ELF-1 (cell line): ENCODE measurements at regions not wholly inside any gene's neighbourhood (a gene's known extent, or its start where the extent isn't known, plus 50 kb on each side); places are given as distances from the start of the nearest gene placed in this dataset.

ENCODE experiments used
- DNase-seq: peaks from one replicate; pipeline ENCODE4 v3.0.0-alpha.2; 2016; ENCODE audit warnings: low read depth, low spot score

GRCh38 chr4:13182133-13182532 is 302.0 kb downstream of the RAB28 start:
- DNase-seq = no peak

DNA sequence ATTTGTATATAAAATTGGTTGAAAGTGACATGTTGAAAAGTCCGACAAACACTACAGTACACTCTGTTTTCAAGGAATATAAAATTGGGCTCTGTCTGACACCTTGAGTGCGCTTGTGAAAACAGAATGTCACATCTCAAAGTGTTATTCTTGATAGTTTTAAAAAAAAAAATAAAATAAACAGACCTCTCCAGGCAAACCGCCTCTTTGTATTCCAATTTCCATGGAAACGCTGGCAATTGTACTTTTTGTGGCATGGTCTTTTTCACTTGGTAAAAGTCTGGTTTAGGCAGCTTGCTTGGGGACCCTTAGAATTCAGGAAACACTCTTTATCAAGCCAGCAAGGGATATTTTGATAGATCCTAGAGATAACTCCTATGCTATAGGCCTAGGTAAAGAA is 302.5 kb downstream of the RAB28 start:
- no peak for DNase-seq

- no peak for DNase-seq
These were observed 303.4 kb downstream of the RAB28 start for GRCh38 chr4:13180701-13181100.

DNA sequence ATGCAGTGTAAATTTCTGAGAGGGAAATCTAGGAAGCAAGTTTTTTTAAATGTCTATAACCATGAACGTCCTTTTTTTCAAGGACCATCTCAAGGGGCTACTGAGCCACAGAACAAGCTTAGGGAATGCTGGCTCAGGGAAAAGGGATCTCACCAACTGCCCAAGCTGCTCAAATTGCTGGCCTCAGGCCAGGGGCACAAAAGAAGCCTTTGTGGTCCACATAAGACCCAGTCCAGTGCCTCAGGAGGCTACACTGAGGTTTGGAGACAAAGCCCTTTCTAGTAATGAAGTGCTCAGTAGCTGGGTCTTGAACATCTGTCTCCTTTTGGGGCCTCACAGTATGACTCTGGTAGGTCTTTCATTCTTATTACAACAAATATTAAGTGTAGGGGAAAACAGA is 305.5 kb downstream of the RAB28 start:
- peak; percentile 33 for DNase-seq

- no peak for DNase-seq
These were observed 307.4 kb downstream of the RAB28 start for GRCh38 chr4:13176741-13177142.

DNA sequence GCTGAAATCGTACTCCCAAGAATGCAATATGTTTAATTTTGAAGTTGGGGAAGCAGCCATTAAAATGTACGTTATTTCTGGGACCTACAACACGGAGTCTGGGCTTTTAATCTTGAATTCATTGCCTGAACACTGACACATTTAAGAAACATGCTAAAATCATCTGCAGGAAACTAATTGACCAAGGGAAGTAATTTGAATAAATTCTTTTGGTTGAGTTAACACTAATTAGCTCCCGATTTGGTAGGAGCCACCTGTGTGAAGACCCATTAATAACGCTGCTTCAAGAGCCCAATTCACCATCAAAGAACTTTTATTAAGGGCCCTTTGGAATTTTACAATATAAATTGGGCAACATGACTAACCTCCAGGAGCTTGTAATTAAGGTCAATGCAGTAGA is 309.2 kb downstream of the RAB28 start:
- no peak for DNase-seq

DNA sequence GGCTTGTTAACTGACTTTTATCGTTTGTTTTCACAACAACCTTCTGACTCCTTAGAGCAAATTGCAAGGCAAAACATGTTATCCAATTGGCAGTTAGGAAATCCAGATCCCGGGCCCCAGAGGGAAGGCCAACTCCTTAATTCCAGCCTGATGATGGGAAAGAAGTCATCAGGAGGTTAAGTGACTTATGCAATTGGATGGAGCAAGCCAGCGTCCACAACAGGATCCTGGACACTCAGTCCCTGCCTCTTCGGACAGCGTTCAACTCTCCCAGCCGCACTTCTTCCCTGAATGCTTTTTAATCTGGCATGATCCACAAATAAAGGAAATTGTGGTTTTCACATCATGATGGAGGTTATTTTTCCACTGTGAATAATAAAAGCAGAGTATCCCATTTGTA is 310.1 kb downstream of the RAB28 start:
- peak; percentile 21 for DNase-seq

DNA sequence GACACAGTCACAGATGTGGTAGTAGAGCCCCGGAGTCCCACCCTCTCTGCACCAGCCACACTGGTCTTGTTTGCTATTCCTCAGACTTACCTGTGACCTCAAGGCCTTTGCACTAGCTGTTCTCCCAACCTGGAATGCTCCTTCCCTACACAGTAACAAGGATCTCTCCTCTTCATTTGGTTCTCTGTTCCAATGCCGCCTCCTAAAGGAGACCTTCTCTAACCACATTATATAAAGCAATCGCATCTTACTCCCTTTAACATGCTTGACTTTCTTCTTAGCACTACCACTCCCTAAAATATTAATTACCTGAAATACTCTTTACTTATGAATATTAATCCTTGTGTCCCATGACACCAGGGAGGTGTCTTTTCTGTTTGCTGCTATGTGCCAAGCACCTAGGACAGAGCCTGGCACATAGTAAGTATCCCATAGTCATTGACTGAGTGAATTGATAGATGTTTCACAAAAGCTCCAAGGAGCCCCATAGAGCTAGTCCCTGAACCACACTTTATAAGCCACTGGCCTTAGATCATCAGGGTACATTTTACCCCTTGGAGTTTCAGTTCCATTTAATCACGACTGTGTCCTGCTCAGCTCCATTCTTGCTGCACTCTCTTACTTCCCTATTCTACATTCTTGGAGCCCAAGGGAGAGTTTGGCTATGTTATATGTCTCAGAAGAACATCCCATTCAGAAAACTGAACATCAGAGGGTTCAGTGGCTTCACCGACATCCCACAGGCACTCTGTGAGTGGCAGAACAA is 312.7 kb downstream of the RAB28 start:
- no peak for DNase-seq

GRCh38 chr4:13169731-13170525 is 314.2 kb downstream of the RAB28 start:
- DNase-seq = no peak

DNA sequence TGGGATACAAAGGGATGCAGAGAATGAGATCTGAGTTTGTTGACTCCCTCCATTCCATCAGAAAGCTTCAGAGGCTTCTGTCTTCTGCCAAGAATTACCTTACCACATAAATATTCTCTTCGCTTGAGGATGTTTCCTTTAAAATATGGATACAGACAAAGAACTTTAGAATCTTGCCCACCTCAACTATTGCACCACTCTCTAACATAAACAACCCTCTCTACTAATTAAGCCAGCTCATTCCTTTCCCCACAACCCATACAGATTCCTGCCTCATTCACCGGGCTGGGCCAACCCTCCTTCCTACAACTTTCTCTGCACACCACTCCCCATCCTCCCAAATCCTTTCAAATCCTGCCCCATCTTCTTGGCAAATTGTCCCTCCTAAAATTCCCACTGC is 315.8 kb downstream of the RAB28 start:
- DNase-seq = no peak

DNA sequence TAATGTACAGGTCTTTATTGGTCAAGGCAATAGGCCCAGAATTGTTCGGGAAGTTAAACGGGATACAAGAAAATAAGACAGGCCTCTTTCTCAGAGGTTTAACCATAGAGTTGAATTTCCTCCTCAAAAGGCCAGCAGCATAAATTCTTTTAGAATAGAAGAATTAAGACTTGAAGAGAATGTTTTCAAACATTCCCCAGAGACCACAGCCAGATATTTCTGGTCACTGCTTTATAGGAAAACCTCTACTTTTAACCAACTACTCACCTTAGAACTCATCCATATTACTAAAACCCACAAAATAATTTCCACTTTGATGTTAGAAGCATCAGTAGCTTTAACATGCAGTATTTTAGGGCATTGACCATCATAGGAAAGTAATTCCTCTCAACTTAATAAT is 317.9 kb downstream of the RAB28 start:
- no peak for DNase-seq

DNA sequence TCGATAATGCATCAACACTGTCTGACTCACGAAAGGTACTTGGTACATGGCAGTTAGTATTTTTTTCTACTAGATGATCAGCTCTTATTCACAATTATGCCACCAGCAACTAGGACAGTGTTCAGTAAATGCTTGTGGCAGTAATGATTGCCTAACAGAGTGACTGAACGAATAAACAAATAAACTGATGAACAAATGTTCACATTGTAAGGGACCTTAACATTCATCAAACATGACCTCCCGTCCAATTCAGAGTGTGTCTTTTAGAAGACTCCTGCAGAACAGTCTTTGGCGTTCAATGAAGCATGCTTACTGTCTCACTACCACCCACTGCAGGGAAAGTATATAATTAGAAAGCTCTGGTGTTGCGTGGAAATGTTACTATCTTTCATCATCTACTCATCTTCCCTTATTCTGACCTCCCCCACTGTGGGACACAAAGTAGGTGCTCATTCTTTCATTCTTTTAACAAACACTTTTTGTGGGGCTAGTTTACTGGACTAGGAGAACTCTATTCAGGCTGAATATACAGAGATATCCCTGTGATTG is 319.3 kb downstream of the RAB28 start:
- DNase-seq = no peak

DNA sequence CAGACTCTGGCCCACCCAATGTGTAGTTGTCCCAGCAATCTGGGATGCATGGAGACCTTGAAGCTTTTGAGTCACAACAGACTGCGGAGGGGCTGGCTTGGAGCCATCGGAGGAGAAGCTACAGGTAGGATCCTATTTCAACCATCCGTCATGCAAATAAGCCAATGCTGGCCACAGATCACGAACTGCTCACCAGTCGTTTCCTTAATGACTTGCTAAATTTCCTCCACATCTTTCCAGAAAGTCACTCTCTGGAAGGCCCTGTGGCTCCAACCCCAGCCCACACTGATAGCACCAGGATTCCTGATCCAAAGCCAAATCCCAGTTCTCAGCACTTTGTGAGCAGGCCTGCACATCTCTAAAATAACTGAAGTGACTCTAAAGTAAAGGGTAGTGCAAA is 321.3 kb downstream of the RAB28 start:
- peak; percentile 4 for DNase-seq

GRCh38 chr4:13160920-13161319 is 323.2 kb downstream of the RAB28 start:
- DNase-seq = no peak

DNA sequence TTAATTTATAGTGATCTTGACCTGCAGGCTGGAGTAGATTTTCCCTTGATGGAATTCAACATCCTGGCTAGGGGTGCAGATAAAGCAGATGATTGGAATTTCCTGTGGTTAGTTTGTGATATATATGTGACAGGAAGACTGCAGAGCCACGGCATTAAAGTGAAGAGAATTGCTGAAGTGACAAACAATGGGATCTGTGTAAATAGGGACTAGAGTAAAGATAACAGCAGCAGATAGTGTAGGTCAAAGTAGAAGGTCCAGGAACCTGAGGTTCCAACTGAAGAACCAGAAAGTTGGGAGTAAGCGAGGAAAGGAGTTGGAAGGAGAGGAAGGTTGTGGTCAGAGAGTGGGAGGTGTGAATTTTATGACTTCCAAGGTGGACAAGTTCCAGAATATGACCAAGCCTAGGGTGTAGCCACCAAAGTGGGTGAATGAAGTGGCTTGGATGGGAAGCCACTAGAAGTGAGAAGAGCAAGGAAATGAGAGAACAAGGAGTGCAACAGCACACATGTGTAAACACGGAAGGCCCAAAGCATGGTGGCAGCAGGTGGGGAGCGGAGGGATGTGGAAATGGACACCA is 325.0 kb downstream of the RAB28 start:
- no peak for DNase-seq

- DNase-seq = peak; percentile 13
These were observed 332.9 kb downstream of the RAB28 start for GRCh38 chr4:13151194-13151593.

DNA sequence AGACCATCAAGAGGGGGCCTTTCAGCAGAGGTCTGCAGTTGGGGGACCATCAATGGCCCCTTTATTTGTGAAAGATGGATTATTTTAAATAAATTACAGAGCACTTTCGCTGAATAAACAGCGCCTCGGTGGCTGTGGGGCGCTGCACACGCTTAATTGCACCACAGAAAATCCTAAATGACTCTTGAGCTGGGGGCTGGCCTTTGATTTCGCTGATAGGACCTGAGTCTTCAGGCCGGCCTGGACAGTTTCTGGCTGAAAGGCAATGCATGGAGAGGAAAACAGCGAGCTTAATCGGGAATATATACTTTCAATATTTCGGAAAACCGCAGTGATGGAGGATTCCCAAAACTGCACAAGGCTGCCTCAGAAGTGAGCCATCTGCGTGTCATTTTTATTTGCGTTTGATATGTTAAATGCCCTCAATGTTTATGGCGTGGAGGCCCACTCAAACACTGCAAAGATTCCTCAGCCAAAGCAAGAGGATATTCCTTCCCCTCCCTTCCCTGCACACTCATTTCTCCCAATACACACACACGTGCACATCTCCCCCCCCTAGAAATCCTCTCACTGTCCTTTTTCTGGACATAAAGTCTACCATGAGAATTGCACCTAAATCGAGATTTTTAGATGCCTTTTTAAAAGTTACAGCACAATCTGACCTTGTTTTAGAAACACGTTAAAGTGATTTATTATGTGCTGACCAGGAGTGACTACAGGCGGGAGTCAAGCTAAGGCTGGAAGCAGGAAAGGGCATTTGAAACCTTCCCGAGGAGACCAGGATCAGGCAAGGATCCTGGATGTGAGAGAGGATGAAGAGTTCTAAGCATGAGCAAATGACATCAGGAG is 340.7 kb downstream of the RAB28 start:
- no peak for DNase-seq

GRCh38 chr4:13142726-13143125 is 341.4 kb downstream of the RAB28 start:
- DNase-seq = no peak

- no peak for DNase-seq
These were observed 341.9 kb downstream of the RAB28 start for GRCh38 chr4:13142191-13142590.

GRCh38 chr4:13137390-13137789 is 346.8 kb downstream of the RAB28 start:
- DNase-seq = no peak

GRCh38 chr4:13133700-13134099 is 350.4 kb downstream of the RAB28 start:
- DNase-seq = no peak

DNA sequence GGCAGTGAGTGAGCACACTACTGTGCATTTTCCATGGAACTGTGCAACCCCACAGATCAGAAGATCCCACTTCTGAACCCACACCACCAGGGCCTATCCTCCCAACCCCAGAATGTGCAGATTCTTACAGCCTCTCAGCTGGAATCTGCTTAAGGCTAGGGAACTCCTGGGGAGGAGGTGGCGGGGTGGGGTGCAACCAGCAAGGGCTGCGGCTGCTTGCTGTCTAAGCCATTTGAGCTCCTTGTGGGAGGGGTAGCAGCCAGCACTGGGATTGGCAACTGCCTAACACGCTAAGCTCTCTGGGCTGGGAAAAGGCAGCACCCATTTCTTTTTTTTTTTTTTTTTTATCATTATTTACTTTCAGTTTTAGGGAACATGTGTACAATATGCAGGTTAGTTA is 353.3 kb downstream of the RAB28 start:
- DNase-seq = no peak
